GM23338 (cell line): ENCODE measurements at regions not wholly inside any gene's neighbourhood (a gene's known extent, or its start where the extent isn't known, plus 50 kb on each side); places are given as distances from the start of the nearest gene placed in this dataset.

Experiments
- ATAC-seq: fragments of 200-7000 bp; cut with Tn5 transposase; 3 replicates; pipeline ENCODE4 v1.9.1; 2020
- DNase-seq: peaks from one replicate; pipeline ENCODE4 v3.0.0-alpha.2; 2015; ENCODE audit warnings: low spot score
- H2AFZ ChIP-seq: fragments of 200-600 bp; sonication (generic); 2 replicates; pipeline ENCODE4 v1.8.0; 2016; ENCODE audit warnings: antibody characterized with exemption, mild to moderate bottlenecking, moderate library complexity
- H3F3A ChIP-seq: fragments of 200-600 bp; sonication (generic); replicated peaks from 2 replicates; pipeline ENCODE4 v1.8.0; 2017; ENCODE audit warnings: antibody characterized with exemption, mixed run types, low read depth
- H3K27ac ChIP-seq: fragments of 200-600 bp; sonication (generic); 2 replicates; pipeline ENCODE4 v1.6.1; 2016; ENCODE audit warnings: low read depth
- H3K27me3 ChIP-seq: fragments of 200-600 bp; sonication (generic); 2 replicates; pipeline ENCODE4 v1.8.0; 2016; ENCODE audit warnings: mild to moderate bottlenecking, mixed run types, moderate library complexity; ENCODE audit not compliant: insufficient read depth
- H3K36me3 ChIP-seq: fragments of 200-600 bp; sonication (generic); 2 replicates; pipeline ENCODE4 v1.8.0; 2016; ENCODE audit warnings: mild to moderate bottlenecking; ENCODE audit not compliant: insufficient read depth
- H3K4me1 ChIP-seq: fragments of 200-600 bp; sonication (generic); 2 replicates; pipeline ENCODE4 v1.8.0; 2016; ENCODE audit warnings: mild to moderate bottlenecking, moderate library complexity; ENCODE audit not compliant: insufficient read depth
- H3K4me2 ChIP-seq: fragments of 200-600 bp; sonication (generic); 2 replicates; pipeline ENCODE4 v1.7.1; 2017; ENCODE audit warnings: mixed run types
- H3K4me3 ChIP-seq: fragments of 200-600 bp; sonication (generic); 2 replicates; pipeline ENCODE4 v1.6.1; 2016; ENCODE audit warnings: mixed run types
- H3K79me2 ChIP-seq: fragments of 200-600 bp; sonication (generic); replicated peaks from 2 replicates; pipeline ENCODE4 v1.8.0; 2017; ENCODE audit warnings: mild to moderate bottlenecking; ENCODE audit not compliant: insufficient read depth
- H3K9me2 ChIP-seq: fragments of 200-600 bp; sonication (generic); 2 replicates; pipeline ENCODE4 v1.8.0; 2017; ENCODE audit not compliant: insufficient read depth
- H4K20me1 ChIP-seq: fragments of 200-600 bp; sonication (generic); replicated peaks from 2 replicates; pipeline ENCODE4 v1.8.0; 2017; ENCODE audit warnings: mild to moderate bottlenecking; ENCODE audit not compliant: insufficient read depth
- H3K27ac Mint-ChIP-seq: 2 replicates; pipeline ENCODE4 v1.8.0; 2020; ENCODE audit warnings: inconsistent platforms, mild to moderate bottlenecking, moderate library complexity, mixed read lengths
- H3K27me3 Mint-ChIP-seq: 3 replicates; pipeline ENCODE4 v1.8.0; 2022; ENCODE audit warnings: low read depth, mild to moderate bottlenecking, moderate library complexity, mixed read lengths, inconsistent platforms; ENCODE audit not compliant: insufficient read depth, poor library complexity
- H3K36me3 Mint-ChIP-seq: 3 replicates; pipeline ENCODE4 v1.8.0; 2021; ENCODE audit warnings: low read depth, mild to moderate bottlenecking, inconsistent platforms, moderate library complexity, mixed read lengths
- H3K4me1 Mint-ChIP-seq: 3 replicates; pipeline ENCODE4 v1.8.0; 2020; ENCODE audit warnings: mild to moderate bottlenecking, inconsistent platforms, mixed read lengths
- H3K4me3 Mint-ChIP-seq: 3 replicates; pipeline ENCODE4 v1.8.0; 2021; ENCODE audit warnings: moderate library complexity, mild to moderate bottlenecking, inconsistent platforms, mixed read lengths
- H3K9me3 Mint-ChIP-seq: 3 replicates; pipeline ENCODE4 v1.8.0; 2020; ENCODE audit warnings: moderate library complexity, mild to moderate bottlenecking, inconsistent platforms, mixed read lengths
- CREB1 ChIP-seq: fragments of 250-450 bp; sonication (Bioruptor Pico); IDR thresholded peaks from 2 replicates; pipeline ENCODE4 v1.5.0; 2020; ENCODE audit warnings: low read depth, mild to moderate bottlenecking, moderate library complexity
- CTCF ChIP-seq, 2 experiments: fragments of 200-600 bp in 1 of 2; sonication (generic) in 1 of 2; conservative IDR thresholded peaks; 2 replicates each; pipeline versions ENCODE4 v1.5.1 to v1.6.1; 2016 to 2017; ENCODE audit warnings: antibody characterized with exemption in 2 of 2, low read depth in 2 of 2, mild to moderate bottlenecking in 2 of 2, moderate library complexity in 1 of 2
- ETS1 ChIP-seq: IDR thresholded peaks from 2 replicates; pipeline ENCODE4 v1.6.1; 2016; ENCODE audit warnings: antibody characterized with exemption
- EZH2 ChIP-seq: fragments of 200-600 bp; sonication (generic); IDR thresholded peaks from one replicate; pipeline ENCODE4 v1.8.0; 2017; ENCODE audit warnings: antibody characterized with exemption, mild to moderate bottlenecking, low read depth; ENCODE audit not compliant: unreplicated experiment
- EZH2phosphoT487 ChIP-seq: fragments of 200-600 bp; sonication (generic); IDR thresholded peaks from one replicate; pipeline ENCODE4 v1.8.1; 2018; ENCODE audit warnings: antibody characterized with exemption; ENCODE audit not compliant: unreplicated experiment
- JUNB ChIP-seq: IDR thresholded peaks from one replicate; pipeline ENCODE4 v1.6.1; 2016; ENCODE audit warnings: antibody characterized with exemption; ENCODE audit not compliant: unreplicated experiment
- NANOG ChIP-seq: IDR thresholded peaks from 2 replicates; pipeline ENCODE4 v1.6.1; 2016; ENCODE audit warnings: antibody characterized with exemption, borderline replicate concordance
- POLR2AphosphoS5 ChIP-seq: IDR thresholded peaks from 2 replicates; pipeline ENCODE4 v1.6.1; 2016; ENCODE audit warnings: antibody characterized with exemption, low read depth
- REST ChIP-seq: IDR thresholded peaks from one replicate; pipeline ENCODE4 v1.6.1; 2018; ENCODE audit warnings: antibody characterized with exemption; ENCODE audit not compliant: unreplicated experiment
- STAT1 ChIP-seq: IDR thresholded peaks from one replicate; pipeline ENCODE4 v1.6.1; 2016; ENCODE audit warnings: antibody characterized with exemption; ENCODE audit not compliant: unreplicated experiment
- ZNF114 ChIP-seq: fragments of 250-450 bp; sonication (Bioruptor Pico); IDR thresholded peaks from 2 replicates; pipeline ENCODE4 v1.5.0; 2020; ENCODE audit warnings: mild to moderate bottlenecking, moderate library complexity
- ZNF331 ChIP-seq: fragments of 250-450 bp; sonication (Bioruptor Pico); IDR thresholded peaks from 2 replicates; pipeline ENCODE4 v1.5.0; 2020; ENCODE audit warnings: low read depth, mild to moderate bottlenecking, moderate library complexity

- no peak overlapping the region for H3K4me3 ChIP-seq
- DNase-seq = no peak
- no peak for ATAC-seq
- H3F3A ChIP-seq = no peaks in the 10 kb centered on the region
- Mint-ChIP-seq H3K27me3 (peaks cover under 1% of the 10 kb centered on the region), H3K27ac (no peak overlapping the region), H3K4me1 (peaks cover 4% of the 10 kb centered on the region), H3K9me3 (peaks cover under 1% of the 10 kb centered on the region; the same call in 2 of the 3 replicates), H3K4me3 (no peak overlapping the region), H3K36me3 (0 out of 3 replicates have a peak, but pooled peaks cover under 1% of the 10 kb centered on the region)
- H4K20me1 ChIP-seq = no peaks in the 10 kb centered on the region
- no peaks in the 10 kb centered on the region for H3K79me2 ChIP-seq
- no peak for TF ChIP-seq REST
- TF ChIP-seq JUNB = no peak
- TF ChIP-seq EZH2phosphoT487 = no peak
- no peak for TF ChIP-seq ZNF331 (CRISPR knock-in tag)
- TF ChIP-seq NANOG = no peak
- TF ChIP-seq EZH2 = no peak
- no peak overlapping the region for H2AFZ ChIP-seq
- peaks cover under 1% of the 10 kb centered on the region; the same call in 1 of the 2 replicates for H3K4me1 ChIP-seq
- no peaks in the 10 kb centered on the region for H3K9me2 ChIP-seq
- no peaks in the 10 kb centered on the region for H3K36me3 ChIP-seq
- H3K27ac ChIP-seq = no peak overlapping the region
- H3K27me3 ChIP-seq = no peaks in the 10 kb centered on the region
- no peak overlapping the region for H3K4me2 ChIP-seq
Measured at GRCh38 chr13:23990455-23990854, 93.2 kb upstream of the C1QTNF9B start.

GRCh38 chr13:23991119-23991518 lies 93.8 kb upstream of the C1QTNF9B start:
- H3K4me1 Mint-ChIP-seq = peaks cover 10% of the 10 kb centered on the region
- Histone ChIP-seq H3K36me3 (no peaks in the 10 kb centered on the region), H3K27ac (no peak overlapping the region), H3K27me3 (no peaks in the 10 kb centered on the region), H3K9me2 (peaks cover 4% of the 10 kb centered on the region; the same call in 1 of the 2 replicates), H2AFZ (no peak overlapping the region), H4K20me1 (no peaks in the 10 kb centered on the region), H3K4me3 (no peak overlapping the region), H3K4me2 (no peak overlapping the region), H3F3A (no peaks in the 10 kb centered on the region), H3K79me2 (no peaks in the 10 kb centered on the region), H3K4me1 (peaks cover 7% of the 10 kb centered on the region)
- no peak for DNase-seq
- H3K27me3 Mint-ChIP-seq = no peaks in the 10 kb centered on the region
- no peak overlapping the region for H3K4me3 Mint-ChIP-seq
- peaks cover 7% of the 10 kb centered on the region; the same call in 2 of the 3 replicates for H3K9me3 Mint-ChIP-seq
- 0 out of 3 replicates have a peak, but pooled peaks cover 4% of the 10 kb centered on the region for H3K36me3 Mint-ChIP-seq
- ATAC-seq = no peak
- H3K27ac Mint-ChIP-seq = no peak overlapping the region
- TF ChIP-seq NANOG = no peak
- TF ChIP-seq EZH2 = no peak
- TF ChIP-seq ZNF331 (CRISPR knock-in tag) = no peak
- TF ChIP-seq ETS1 = no peak
- no peak for TF ChIP-seq JUNB
- TF ChIP-seq CTCF (conservative IDR thresholded peaks at IDR 0.05; ENCODE audit: low read depth in 2 of 2) = no peak
- TF ChIP-seq STAT1 = no peak
- TF ChIP-seq ZNF114 (CRISPR knock-in tag) = no peak
- TF ChIP-seq POLR2AphosphoS5 = no peak
- TF ChIP-seq EZH2phosphoT487 = no peak
- no peak for TF ChIP-seq CREB1 (CRISPR knock-in tag)
- TF ChIP-seq REST = no peak
